ENCODE measurements at regions not wholly inside any gene's neighbourhood (a gene's known extent, or its start where the extent isn't known, plus 50 kb on each side); places are given as distances from the start of the nearest gene placed in this dataset.

GRCh38 chr1:42043811-42044210 is 109.4 kb upstream of the GUCA2B start:
- TF ChIP-seq, protein P1, sequence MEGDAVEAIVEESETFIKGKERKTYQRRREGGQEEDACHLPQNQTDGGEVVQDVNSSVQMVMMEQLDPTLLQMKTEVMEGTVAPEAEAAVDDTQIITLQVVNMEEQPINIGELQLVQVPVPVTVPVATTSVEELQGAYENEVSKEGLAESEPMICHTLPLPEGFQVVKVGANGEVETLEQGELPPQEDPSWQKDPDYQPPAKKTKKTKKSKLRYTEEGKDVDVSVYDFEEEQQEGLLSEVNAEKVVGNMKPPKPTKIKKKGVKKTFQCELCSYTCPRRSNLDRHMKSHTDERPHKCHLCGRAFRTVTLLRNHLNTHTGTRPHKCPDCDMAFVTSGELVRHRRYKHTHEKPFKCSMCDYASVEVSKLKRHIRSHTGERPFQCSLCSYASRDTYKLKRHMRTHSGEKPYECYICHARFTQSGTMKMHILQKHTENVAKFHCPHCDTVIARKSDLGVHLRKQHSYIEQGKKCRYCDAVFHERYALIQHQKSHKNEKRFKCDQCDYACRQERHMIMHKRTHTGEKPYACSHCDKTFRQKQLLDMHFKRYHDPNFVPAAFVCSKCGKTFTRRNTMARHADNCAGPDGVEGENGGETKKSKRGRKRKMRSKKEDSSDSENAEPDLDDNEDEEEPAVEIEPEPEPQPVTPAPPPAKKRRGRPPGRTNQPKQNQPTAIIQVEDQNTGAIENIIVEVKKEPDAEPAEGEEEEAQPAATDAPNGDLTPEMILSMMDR (IDR thresholded peaks at IDR 0.05; ENCODE audit: insufficient read depth, missing control alignments): no peak
- FAIRE-seq: no peak
- no peak for DNase-seq (ENCODE audit: insufficient read length, low spot score)

DNA sequence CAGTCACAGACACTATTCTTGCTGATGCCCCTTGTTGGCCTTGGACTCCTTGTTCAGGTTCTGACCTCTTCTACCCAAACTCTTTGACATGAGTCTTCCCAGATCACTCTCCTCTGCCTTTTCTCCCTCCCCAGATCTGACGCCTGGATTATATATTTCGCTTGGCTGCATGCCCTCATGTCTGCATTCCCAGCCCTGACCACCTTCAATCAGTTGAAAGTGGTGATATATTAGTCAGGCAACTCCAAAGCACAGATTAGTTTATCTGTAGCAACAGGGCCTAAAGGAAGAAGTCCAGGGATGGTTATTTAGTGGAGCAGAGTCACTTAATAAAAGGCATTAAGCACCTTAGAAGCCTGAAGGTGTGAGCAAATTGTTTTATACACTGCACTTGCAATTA is 110.0 kb upstream of the GUCA2B start:
- TF ChIP-seq, protein P1 (IDR thresholded peaks at IDR 0.05; ENCODE audit: insufficient read depth, missing control alignments): no peak
- no peak for FAIRE-seq
- DNase-seq (ENCODE audit: insufficient read length, low spot score): no peak

GRCh38 chr1:42041031-42041430 is 112.2 kb upstream of the GUCA2B start:
- TF ChIP-seq, protein P1 (IDR thresholded peaks at IDR 0.05; ENCODE audit: insufficient read depth, missing control alignments): no peak
- DNase-seq (ENCODE audit: insufficient read length, low spot score) (no peak), FAIRE-seq (no peak)

- DNase-seq (ENCODE audit: insufficient read length, low spot score): no peak
- no peak for FAIRE-seq
- TF ChIP-seq, protein P1 (IDR thresholded peaks at IDR 0.05; ENCODE audit: insufficient read depth, missing control alignments): no peak
Observed at GRCh38 chr1:42040159-42040558, 113.1 kb upstream of the GUCA2B start.

GRCh38 chr1:42038261-42038660 is 114.9 kb upstream of the GUCA2B start:
- FAIRE-seq (no peak), DNase-seq (ENCODE audit: insufficient read length, low spot score) (no peak)
- TF ChIP-seq, protein P1 (IDR thresholded peaks at IDR 0.05; ENCODE audit: insufficient read depth, missing control alignments): no peak

DNA sequence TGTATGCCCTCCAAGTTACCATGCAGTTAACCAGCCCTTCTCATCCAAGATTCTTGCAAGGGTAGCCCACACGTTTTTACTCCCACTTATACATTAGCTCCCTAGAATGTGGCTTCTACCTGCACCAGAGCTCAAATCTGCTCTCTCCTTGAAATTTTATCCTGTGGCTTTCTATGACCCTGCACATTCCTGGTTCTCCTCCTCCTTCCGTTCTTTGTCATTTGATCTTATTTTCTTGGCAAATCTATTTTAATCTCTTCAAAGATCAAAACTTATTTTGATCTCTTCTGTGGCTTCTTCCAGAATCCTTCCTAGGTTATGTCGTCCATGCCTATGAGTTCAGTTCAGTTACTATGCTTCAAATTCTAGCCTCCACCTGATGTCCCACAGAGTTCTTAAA is 115.6 kb upstream of the GUCA2B start:
- no peak for DNase-seq (ENCODE audit: insufficient read length, low spot score)
- TF ChIP-seq, protein P1 (IDR thresholded peaks at IDR 0.05; ENCODE audit: insufficient read depth, missing control alignments): no peak
- no peak for FAIRE-seq

GRCh38 chr1:42037161-42037560 is 116.0 kb upstream of the GUCA2B start:
- FAIRE-seq: no peak
- DNase-seq (ENCODE audit: insufficient read length, low spot score): no peak
- TF ChIP-seq, protein P1 (IDR thresholded peaks at IDR 0.05; ENCODE audit: insufficient read depth, missing control alignments): no peak
